ENCODE measurements at regions not wholly inside any gene's neighbourhood (a gene's known extent, or its start where the extent isn't known, plus 50 kb on each side); places are given as distances from the start of the nearest gene placed in this dataset.

- intact Hi-C loops (cut with DNase I, micrococcal nuclease): no loop called here
- Mint-ChIP-seq H3K4me3 (no peak overlapping the region), H3K9me3 (ENCODE audit: low read depth) (peaks cover 7% of the 10 kb centered on the region), H3K36me3 (ENCODE audit: low read depth) (no peaks in the 10 kb centered on the region), H3K27ac (no peak overlapping the region), H3K27me3 (no peaks in the 10 kb centered on the region), H3K4me1 (no peaks in the 10 kb centered on the region)
- DNase-seq: no peak
- ATAC-seq: no peak
- POLR2A ChIA-PET: no interaction called here
- CTCF ChIA-PET: no interaction called here
Observed at GRCh38 chr10:36638462-36639155, 486.8 kb upstream of the ANKRD30A start.

- intact Hi-C loops (cut with DNase I, micrococcal nuclease): no loop called here
- Mint-ChIP-seq H3K27ac (no peak overlapping the region), H3K36me3 (ENCODE audit: low read depth) (no peaks in the 10 kb centered on the region), H3K9me3 (ENCODE audit: low read depth) (peaks cover 9% of the 10 kb centered on the region), H3K4me3 (no peak overlapping the region), H3K27me3 (no peaks in the 10 kb centered on the region), H3K4me1 (no peaks in the 10 kb centered on the region)
- POLR2A ChIA-PET: no interaction called here
- no peak for DNase-seq
- no peak for ATAC-seq
- CTCF ChIA-PET: no interaction called here
Observed at GRCh38 chr10:36636879-36637278, 488.5 kb upstream of the ANKRD30A start.

DNA sequence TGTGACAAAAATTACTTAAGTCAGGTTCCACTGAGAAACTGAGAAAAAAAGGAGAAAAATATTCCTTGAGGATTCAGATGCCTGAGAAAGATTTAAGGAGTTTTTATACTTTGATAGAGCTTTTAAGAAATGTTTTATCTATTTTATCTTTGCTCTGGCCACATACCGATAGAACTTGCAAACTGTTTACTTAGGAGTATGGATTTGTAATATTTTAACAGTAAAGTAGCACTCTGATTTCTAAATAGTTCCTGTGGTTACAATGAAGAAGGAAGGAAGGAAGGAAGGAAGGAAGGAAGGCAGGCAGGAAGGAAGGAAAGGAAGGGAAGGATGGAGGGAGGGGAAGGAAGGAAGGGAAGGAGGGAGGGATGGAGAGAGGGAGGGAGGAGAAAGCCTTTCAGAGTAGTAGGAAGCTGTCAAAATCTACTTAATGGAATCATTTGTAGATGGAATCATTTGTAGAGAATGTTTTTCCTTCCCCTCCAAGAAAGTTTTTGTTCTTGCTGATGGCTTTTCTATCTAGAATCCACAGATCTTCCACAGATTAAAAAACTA lies 489.0 kb upstream of the ANKRD30A start:
- CTCF ChIA-PET: no interaction called here
- POLR2A ChIA-PET: no interaction called here

DNA sequence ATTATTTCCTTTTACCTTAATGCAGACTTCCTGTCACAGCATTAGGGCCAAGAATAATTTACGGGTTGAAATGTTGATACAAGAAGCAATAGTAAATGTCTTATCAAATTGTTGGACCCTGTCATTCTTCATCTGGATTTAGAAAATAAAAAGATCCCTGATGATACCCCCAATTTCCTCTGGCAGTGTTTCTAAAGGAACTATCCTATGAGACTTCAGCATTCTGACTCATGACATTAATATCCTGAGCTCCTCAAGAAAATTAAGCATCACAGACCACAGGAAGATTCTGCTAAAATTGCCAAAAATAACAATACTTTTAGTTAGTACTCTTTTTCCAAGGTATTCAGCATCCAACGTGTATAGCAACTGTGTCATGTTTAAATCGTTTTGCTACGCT lies 490.5 kb upstream of the ANKRD30A start:
- POLR2A ChIA-PET: no interaction called here
- Mint-ChIP-seq H3K4me3 (no peak overlapping the region), H3K36me3 (ENCODE audit: low read depth) (no peaks in the 10 kb centered on the region), H3K4me1 (no peaks in the 10 kb centered on the region), H3K9me3 (ENCODE audit: low read depth) (peaks cover 13% of the 10 kb centered on the region), H3K27ac (no peak overlapping the region), H3K27me3 (no peaks in the 10 kb centered on the region)
- intact Hi-C loops (cut with DNase I, micrococcal nuclease): no loop called here
- DNase-seq: no peak
- ATAC-seq: no peak
- CTCF ChIA-PET: no interaction called here

More for the DNA sequence above, 489.0 kb upstream of the ANKRD30A start:
- H3K36me3 Mint-ChIP-seq (ENCODE audit: low read depth): no peaks in the 10 kb centered on the region
- H3K27me3 Mint-ChIP-seq: no peaks in the 10 kb centered on the region
- intact Hi-C loops (cut with DNase I, micrococcal nuclease): no loop called here
- ATAC-seq: no peak
- H3K4me3 Mint-ChIP-seq: no peak overlapping the region
- no peak for DNase-seq
- no peaks in the 10 kb centered on the region for H3K4me1 Mint-ChIP-seq
- no peak overlapping the region for H3K27ac Mint-ChIP-seq
- H3K9me3 Mint-ChIP-seq (ENCODE audit: low read depth): peaks cover 8% of the 10 kb centered on the region

DNA sequence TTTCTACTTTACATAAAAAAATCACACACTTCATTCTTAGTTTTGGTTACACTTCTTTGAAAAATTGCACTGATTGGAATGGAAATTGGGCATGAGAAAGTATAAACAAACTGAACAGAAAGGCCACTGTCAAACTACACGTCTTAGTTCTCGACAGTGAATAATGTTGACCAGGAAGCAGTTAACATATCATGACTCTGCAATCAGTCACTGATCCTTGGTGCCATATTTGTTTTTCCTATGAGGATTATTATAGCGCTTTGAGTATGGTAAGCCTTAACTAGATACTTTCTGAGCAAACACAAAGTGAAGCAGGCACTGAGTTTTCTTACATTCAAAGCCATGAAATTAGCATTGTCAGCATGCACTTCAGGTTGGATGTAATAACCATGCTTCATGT lies 495.1 kb upstream of the ANKRD30A start:
- POLR2A ChIA-PET: no interaction called here
- H3K27ac Mint-ChIP-seq: no peak overlapping the region
- H3K4me1 Mint-ChIP-seq: no peaks in the 10 kb centered on the region
- CTCF ChIA-PET: no interaction called here
- ATAC-seq (no peak), DNase-seq (no peak)
- intact Hi-C loops (cut with DNase I, micrococcal nuclease): no loop called here
- H3K4me3 Mint-ChIP-seq: no peak overlapping the region
- H3K9me3 Mint-ChIP-seq (ENCODE audit: low read depth): peaks cover 16% of the 10 kb centered on the region
- H3K36me3 Mint-ChIP-seq (ENCODE audit: low read depth): no peaks in the 10 kb centered on the region
- no peaks in the 10 kb centered on the region for H3K27me3 Mint-ChIP-seq

GRCh38 chr10:36629476-36629875 lies 495.9 kb upstream of the ANKRD30A start:
- no peak overlapping the region for H3K4me3 Mint-ChIP-seq
- no peaks in the 10 kb centered on the region for H3K36me3 Mint-ChIP-seq (ENCODE audit: low read depth)
- peaks cover 16% of the 10 kb centered on the region for H3K9me3 Mint-ChIP-seq (ENCODE audit: low read depth)
- ChIA-PET CTCF (no interaction called here), POLR2A (no interaction called here)
- no peaks in the 10 kb centered on the region for H3K4me1 Mint-ChIP-seq
- DNase-seq: no peak
- no peak overlapping the region for H3K27ac Mint-ChIP-seq
- ATAC-seq: no peak
- no peaks in the 10 kb centered on the region for H3K27me3 Mint-ChIP-seq
- intact Hi-C loops (cut with DNase I, micrococcal nuclease): no loop called here

DNA sequence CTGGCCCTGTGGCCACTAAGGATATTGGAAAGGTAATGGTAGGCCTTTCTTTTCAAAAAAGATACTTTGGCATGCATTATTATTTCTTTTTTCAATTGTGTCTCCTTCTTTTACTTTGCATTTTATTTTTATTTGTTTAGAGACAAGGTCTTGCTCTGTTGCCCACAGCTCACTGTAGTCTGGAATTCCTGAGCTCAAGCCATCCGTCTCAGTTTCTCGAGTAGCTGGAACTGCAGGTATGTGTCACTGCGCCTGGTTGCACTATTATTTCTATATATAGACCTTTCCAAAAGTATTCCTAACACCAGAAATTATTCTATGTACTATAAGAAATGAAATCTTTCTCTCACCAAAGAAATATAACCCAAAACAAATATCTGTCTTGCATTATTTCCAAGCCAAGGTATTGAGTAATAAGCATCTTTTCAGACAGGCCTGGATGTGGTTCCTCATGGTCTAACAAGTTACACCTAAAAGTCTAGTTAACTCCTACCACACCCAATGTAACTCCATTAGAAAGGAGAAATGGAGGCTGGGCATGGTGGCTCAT lies 500.8 kb upstream of the ANKRD30A start:
- POLR2A ChIA-PET: no interaction called here
- H3K36me3 Mint-ChIP-seq (ENCODE audit: low read depth): no peaks in the 10 kb centered on the region
- ATAC-seq: no peak
- peaks cover 13% of the 10 kb centered on the region for H3K9me3 Mint-ChIP-seq (ENCODE audit: low read depth)
- no peaks in the 10 kb centered on the region for H3K4me1 Mint-ChIP-seq
- intact Hi-C loops (cut with DNase I, micrococcal nuclease): no loop called here
- H3K4me3 Mint-ChIP-seq: no peak overlapping the region
- DNase-seq: no peak
- no peaks in the 10 kb centered on the region for H3K27me3 Mint-ChIP-seq
- CTCF ChIA-PET: interaction anchor here (0.7 kb wide), 1 partner anchor 13 kb away, joined by 3 read pairs; no protein-coding TSS in a partner anchor
- no peak overlapping the region for H3K27ac Mint-ChIP-seq

DNA sequence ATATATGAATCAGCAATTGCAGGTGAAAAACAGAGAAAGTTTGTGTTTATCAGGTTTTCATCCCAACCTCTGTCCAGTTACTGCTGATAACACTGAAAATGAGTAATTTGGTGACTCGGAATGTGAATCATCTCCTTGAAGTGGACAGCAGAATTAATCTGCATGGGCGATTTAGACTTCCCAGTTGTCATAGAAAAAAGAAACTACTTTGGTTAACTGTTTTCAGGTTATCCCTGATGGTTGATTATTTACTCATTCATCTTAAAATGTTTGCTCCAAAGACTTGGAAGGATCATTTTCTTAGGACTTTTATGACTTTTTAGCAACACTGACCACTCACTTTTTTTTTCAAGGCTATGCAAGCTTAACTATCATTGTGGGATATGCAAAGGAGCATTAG lies 504.1 kb upstream of the ANKRD30A start:
- ChIA-PET CTCF (no interaction called here), POLR2A (no interaction called here)
- Mint-ChIP-seq H3K9me3 (ENCODE audit: low read depth) (peaks cover 11% of the 10 kb centered on the region), H3K4me3 (no peak overlapping the region), H3K36me3 (ENCODE audit: low read depth) (no peaks in the 10 kb centered on the region), H3K4me1 (no peaks in the 10 kb centered on the region), H3K27ac (no peak overlapping the region), H3K27me3 (no peaks in the 10 kb centered on the region)
- intact Hi-C loops (cut with DNase I, micrococcal nuclease): no loop called here
- DNase-seq: no peak
- no peak for ATAC-seq

GRCh38 chr10:36612436-36612835 lies 513.0 kb upstream of the ANKRD30A start:
- Mint-ChIP-seq H3K36me3 (ENCODE audit: low read depth) (no peaks in the 10 kb centered on the region), H3K27ac (no peak overlapping the region)
- CTCF ChIA-PET: interaction anchor here (0.6 kb wide), 1 partner anchor 861 kb away, joined by 3 read pairs; no protein-coding TSS in a partner anchor

DNA sequence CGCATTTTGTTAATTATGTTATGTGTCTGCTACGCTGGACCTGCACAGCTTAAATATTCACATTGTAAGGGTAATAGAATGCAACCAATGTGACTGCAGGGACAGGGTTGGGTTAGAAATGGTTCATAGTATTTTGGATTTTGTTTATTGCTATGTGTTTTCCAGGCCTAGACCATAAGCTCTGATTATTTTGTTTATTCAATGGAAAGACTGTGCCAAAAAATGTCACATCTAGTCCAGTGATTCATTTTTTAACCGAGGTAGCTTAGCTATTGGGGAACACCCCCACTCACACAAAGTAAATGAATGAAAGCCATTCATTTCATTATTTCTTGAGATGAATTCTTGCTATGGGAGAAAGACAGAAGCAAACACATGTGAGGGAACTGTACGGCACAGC lies 516.5 kb upstream of the ANKRD30A start:
- Mint-ChIP-seq H3K4me1 (no peaks in the 10 kb centered on the region), H3K27ac (no peak overlapping the region), H3K36me3 (ENCODE audit: low read depth) (no peaks in the 10 kb centered on the region), H3K4me3 (no peak overlapping the region), H3K9me3 (ENCODE audit: low read depth) (peaks cover 12% of the 10 kb centered on the region), H3K27me3 (no peaks in the 10 kb centered on the region)
- DNase-seq (no peak), ATAC-seq (no peak)
- POLR2A ChIA-PET: interaction anchor here (0.6 kb wide), 1 partner anchor 633 kb away, joined by 10 read pairs; no protein-coding TSS in a partner anchor
- CTCF ChIA-PET: no interaction called here
- intact Hi-C loops (cut with DNase I, micrococcal nuclease): no loop called here

More at GRCh38 chr10:36612436-36612835, 513.0 kb upstream of the ANKRD30A start:
- H3K27me3 Mint-ChIP-seq: no peaks in the 10 kb centered on the region
- peaks cover 11% of the 10 kb centered on the region for H3K9me3 Mint-ChIP-seq (ENCODE audit: low read depth)
- intact Hi-C loops (cut with DNase I, micrococcal nuclease): no loop called here
- POLR2A ChIA-PET: no interaction called here
- no peak for DNase-seq
- ATAC-seq: no peak
- H3K4me3 Mint-ChIP-seq: no peak overlapping the region
- H3K4me1 Mint-ChIP-seq: no peaks in the 10 kb centered on the region

- intact Hi-C loops (cut with DNase I, micrococcal nuclease): no loop called here
- ChIA-PET CTCF (no interaction called here), POLR2A (no interaction called here)
- H3K4me1 Mint-ChIP-seq: no peaks in the 10 kb centered on the region
- DNase-seq (no peak), ATAC-seq (no peak)
- H3K36me3 Mint-ChIP-seq (ENCODE audit: low read depth): no peaks in the 10 kb centered on the region
- H3K9me3 Mint-ChIP-seq (ENCODE audit: low read depth): peaks cover 12% of the 10 kb centered on the region
- no peak overlapping the region for H3K4me3 Mint-ChIP-seq
- no peak overlapping the region for H3K27ac Mint-ChIP-seq
- H3K27me3 Mint-ChIP-seq: no peaks in the 10 kb centered on the region
Observed at GRCh38 chr10:36608251-36608650, 517.1 kb upstream of the ANKRD30A start.

- intact Hi-C loops (cut with DNase I, micrococcal nuclease): no loop called here
- H3K27ac Mint-ChIP-seq: no peak overlapping the region
- DNase-seq: no peak
- no peaks in the 10 kb centered on the region for H3K4me1 Mint-ChIP-seq
- H3K9me3 Mint-ChIP-seq (ENCODE audit: low read depth): peaks cover 11% of the 10 kb centered on the region
- POLR2A ChIA-PET: no interaction called here
- no peak overlapping the region for H3K4me3 Mint-ChIP-seq
- no peak for ATAC-seq
- no peaks in the 10 kb centered on the region for H3K27me3 Mint-ChIP-seq
- H3K36me3 Mint-ChIP-seq (ENCODE audit: low read depth): no peaks in the 10 kb centered on the region
- CTCF ChIA-PET: no interaction called here
Observed at GRCh38 chr10:36606234-36606839, 519.1 kb upstream of the ANKRD30A start.

All from activated CD4-positive, alpha-beta T cell treated with anti-CD3 and anti-CD28 coated beads for 36 hours (primary cell).